ENCODE measurements at regions not wholly inside any gene's neighbourhood (a gene's known extent, or its start where the extent isn't known, plus 50 kb on each side); places are given as distances from the start of the nearest gene placed in this dataset.

DNA sequence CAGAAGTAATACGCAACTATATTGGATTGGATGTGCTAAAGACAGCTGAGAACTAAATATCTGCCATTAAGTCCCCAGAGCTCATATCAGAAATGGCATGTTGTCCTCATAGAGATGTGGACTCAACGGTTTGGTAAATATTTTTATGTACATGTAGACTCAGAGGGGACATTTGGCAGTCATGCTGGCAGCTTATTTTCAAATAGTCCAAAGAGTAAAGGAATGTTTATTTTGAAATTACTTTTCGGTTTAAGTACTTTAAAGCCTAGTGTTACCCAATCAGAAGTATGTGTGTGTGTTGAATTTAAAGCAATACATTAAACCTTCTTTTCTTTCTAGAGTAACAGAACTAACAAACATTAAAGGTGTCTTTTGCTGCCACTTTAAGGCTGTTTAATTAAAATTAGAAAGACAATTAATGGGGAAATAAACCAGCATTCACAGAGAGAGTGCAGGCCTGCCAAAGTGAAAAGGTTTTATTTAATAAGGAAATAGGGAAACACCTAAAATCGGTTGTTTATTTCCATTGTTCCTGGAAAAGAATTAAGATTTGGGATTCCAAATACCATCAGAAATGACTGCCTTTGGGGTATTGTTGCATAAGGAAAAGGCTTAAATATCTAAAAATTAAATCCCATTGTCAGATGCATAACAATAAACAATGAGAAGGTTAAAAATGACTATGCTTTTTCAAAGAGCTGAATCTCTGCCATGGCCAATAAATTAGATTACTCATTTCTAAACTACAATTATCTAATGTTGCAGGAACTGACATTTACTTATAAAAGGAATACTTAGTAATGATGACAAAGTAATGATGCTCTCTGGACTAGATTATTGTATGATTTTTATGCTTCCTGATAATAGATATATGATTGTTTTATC is 113.4 kb upstream of the AHR start:
- TF ChIP-seq, protein P1, sequence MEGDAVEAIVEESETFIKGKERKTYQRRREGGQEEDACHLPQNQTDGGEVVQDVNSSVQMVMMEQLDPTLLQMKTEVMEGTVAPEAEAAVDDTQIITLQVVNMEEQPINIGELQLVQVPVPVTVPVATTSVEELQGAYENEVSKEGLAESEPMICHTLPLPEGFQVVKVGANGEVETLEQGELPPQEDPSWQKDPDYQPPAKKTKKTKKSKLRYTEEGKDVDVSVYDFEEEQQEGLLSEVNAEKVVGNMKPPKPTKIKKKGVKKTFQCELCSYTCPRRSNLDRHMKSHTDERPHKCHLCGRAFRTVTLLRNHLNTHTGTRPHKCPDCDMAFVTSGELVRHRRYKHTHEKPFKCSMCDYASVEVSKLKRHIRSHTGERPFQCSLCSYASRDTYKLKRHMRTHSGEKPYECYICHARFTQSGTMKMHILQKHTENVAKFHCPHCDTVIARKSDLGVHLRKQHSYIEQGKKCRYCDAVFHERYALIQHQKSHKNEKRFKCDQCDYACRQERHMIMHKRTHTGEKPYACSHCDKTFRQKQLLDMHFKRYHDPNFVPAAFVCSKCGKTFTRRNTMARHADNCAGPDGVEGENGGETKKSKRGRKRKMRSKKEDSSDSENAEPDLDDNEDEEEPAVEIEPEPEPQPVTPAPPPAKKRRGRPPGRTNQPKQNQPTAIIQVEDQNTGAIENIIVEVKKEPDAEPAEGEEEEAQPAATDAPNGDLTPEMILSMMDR (IDR thresholded peaks at IDR 0.05 in 2 of 3, conservative IDR thresholded peaks at IDR 0.05 in 1 of 3; ENCODE audit: borderline replicate concordance in 1 of 3, insufficient read depth in 1 of 3, low read depth in 2 of 3, low read length in 2 of 3), result no peak
- no peak for TF ChIP-seq ZFX (IDR thresholded peaks at IDR 0.05)
- TF ChIP-seq EZH2phosphoT487 (IDR thresholded peaks at IDR 0.05; ENCODE audit: borderline replicate concordance), result no peak
- TF ChIP-seq POLR2A (IDR thresholded peaks at IDR 0.05; ENCODE audit: borderline replicate concordance, extremely low read depth, insufficient read depth, insufficient read length), result no peak
- TF ChIP-seq, protein P2, sequence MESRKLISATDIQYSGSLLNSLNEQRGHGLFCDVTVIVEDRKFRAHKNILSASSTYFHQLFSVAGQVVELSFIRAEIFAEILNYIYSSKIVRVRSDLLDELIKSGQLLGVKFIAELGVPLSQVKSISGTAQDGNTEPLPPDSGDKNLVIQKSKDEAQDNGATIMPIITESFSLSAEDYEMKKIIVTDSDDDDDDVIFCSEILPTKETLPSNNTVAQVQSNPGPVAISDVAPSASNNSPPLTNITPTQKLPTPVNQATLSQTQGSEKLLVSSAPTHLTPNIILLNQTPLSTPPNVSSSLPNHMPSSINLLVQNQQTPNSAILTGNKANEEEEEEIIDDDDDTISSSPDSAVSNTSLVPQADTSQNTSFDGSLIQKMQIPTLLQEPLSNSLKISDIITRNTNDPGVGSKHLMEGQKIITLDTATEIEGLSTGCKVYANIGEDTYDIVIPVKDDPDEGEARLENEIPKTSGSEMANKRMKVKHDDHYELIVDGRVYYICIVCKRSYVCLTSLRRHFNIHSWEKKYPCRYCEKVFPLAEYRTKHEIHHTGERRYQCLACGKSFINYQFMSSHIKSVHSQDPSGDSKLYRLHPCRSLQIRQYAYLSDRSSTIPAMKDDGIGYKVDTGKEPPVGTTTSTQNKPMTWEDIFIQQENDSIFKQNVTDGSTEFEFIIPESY (IDR thresholded peaks at IDR 0.05; ENCODE audit: extremely low read depth, insufficient replicate concordance, low read length), result no peak
- TF ChIP-seq, protein P3, sequence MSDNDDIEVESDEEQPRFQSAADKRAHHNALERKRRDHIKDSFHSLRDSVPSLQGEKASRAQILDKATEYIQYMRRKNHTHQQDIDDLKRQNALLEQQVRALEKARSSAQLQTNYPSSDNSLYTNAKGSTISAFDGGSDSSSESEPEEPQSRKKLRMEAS (IDR thresholded peaks at IDR 0.05), result no peak
- no peak for TF ChIP-seq EZH2 (IDR thresholded peaks at IDR 0.05)
- no peak for TF ChIP-seq POLR2AphosphoS5 (IDR thresholded peaks at IDR 0.05; ENCODE audit: low read depth, low read length)
- no peak for TF ChIP-seq TCF7L2 (IDR thresholded peaks at IDR 0.05; ENCODE audit: borderline replicate concordance, extremely low read depth, insufficient read depth, insufficient read length)
- no peak for TF ChIP-seq ELF1 (IDR thresholded peaks at IDR 0.05; ENCODE audit: borderline replicate concordance, low read depth)
- no peak for TF ChIP-seq CEBPB (IDR thresholded peaks at IDR 0.05; ENCODE audit: low read depth)
- TF ChIP-seq, protein P4, sequence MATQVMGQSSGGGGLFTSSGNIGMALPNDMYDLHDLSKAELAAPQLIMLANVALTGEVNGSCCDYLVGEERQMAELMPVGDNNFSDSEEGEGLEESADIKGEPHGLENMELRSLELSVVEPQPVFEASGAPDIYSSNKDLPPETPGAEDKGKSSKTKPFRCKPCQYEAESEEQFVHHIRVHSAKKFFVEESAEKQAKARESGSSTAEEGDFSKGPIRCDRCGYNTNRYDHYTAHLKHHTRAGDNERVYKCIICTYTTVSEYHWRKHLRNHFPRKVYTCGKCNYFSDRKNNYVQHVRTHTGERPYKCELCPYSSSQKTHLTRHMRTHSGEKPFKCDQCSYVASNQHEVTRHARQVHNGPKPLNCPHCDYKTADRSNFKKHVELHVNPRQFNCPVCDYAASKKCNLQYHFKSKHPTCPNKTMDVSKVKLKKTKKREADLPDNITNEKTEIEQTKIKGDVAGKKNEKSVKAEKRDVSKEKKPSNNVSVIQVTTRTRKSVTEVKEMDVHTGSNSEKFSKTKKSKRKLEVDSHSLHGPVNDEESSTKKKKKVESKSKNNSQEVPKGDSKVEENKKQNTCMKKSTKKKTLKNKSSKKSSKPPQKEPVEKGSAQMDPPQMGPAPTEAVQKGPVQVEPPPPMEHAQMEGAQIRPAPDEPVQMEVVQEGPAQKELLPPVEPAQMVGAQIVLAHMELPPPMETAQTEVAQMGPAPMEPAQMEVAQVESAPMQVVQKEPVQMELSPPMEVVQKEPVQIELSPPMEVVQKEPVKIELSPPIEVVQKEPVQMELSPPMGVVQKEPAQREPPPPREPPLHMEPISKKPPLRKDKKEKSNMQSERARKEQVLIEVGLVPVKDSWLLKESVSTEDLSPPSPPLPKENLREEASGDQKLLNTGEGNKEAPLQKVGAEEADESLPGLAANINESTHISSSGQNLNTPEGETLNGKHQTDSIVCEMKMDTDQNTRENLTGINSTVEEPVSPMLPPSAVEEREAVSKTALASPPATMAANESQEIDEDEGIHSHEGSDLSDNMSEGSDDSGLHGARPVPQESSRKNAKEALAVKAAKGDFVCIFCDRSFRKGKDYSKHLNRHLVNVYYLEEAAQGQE (IDR thresholded peaks at IDR 0.05; ENCODE audit: low read depth), result no peak
- no peak for TF ChIP-seq EGR1 (IDR thresholded peaks at IDR 0.05; ENCODE audit: low read depth)

All from HCT116 (cell line).